ENCODE measurements at regions not wholly inside any gene's neighbourhood (a gene's known extent, or its start where the extent isn't known, plus 50 kb on each side); places are given as distances from the start of the nearest gene placed in this dataset.

DNA sequence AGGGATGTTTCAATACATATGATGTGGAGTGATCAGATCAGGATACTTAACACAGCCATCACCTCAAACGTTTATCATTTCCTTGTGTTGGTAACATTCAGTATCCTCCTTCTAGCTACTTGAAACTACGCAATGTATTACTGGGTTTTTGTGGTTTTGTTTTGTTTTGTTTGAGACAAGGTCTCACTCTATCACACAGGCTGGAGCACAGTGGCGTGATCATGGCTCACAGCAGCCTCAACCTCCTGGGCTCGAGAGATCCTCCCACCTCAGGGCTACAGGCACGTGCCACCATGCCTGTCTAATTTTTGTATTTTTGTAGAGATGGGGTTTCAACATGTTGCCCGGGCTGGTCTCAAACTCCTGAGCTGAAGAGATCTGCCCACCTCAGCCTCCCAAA lies 70.2 kb upstream of the BCL11B start:
- no peak overlapping the region for H3K4me2 ChIP-seq (ENCODE audit: insufficient read depth in 1 of 2, low read depth in 2 of 2, low read length in 2 of 2)
- no peak overlapping the region for H2BK15ac ChIP-seq (ENCODE audit: low read length)
- H3K9ac ChIP-seq (replicated peaks in 1 of 4; ENCODE audit: extremely low read depth in 1 of 4, low read depth in 3 of 4, low read length in 3 of 4) = no peak overlapping the region
- H3K27me3 ChIP-seq (replicated peaks in 1 of 4; ENCODE audit: control insufficient read depth in 3 of 4, extremely low read depth in 1 of 4, insufficient read depth in 3 of 4, low read length in 3 of 4) = no peaks in the 10 kb centered on the region
- no peak for FAIRE-seq
- no peak overlapping the region for H2AK5ac ChIP-seq (ENCODE audit: low read depth, low read length)
- H2BK120ac ChIP-seq (replicated peaks; ENCODE audit: low read depth, low read length) = no peak overlapping the region
- no peak for DNase-seq (ENCODE audit: low read depth in 1 of 2, low spot score in 2 of 2)
- H2BK20ac ChIP-seq (ENCODE audit: low read length) = no peak overlapping the region
- H3K27ac ChIP-seq (ENCODE audit: low read depth, low read length) = no peak overlapping the region
- H2AFZ ChIP-seq (ENCODE audit: low read length) = no peak overlapping the region
- H3K23ac ChIP-seq (ENCODE audit: insufficient read length) = no peak overlapping the region
- H4K5ac ChIP-seq (ENCODE audit: insufficient read length, low read depth, low read length) = no peak overlapping the region
- H2BK5ac ChIP-seq (ENCODE audit: low read depth, low read length) = no peak overlapping the region
- H3K79me1 ChIP-seq (ENCODE audit: low read depth, low read length) = no peaks in the 10 kb centered on the region
- no peak overlapping the region for H3K56ac ChIP-seq (replicated peaks; ENCODE audit: insufficient read length, low read depth, low read length)
- H3K14ac ChIP-seq (ENCODE audit: insufficient read length) = no peak overlapping the region
- H3K79me2 ChIP-seq (ENCODE audit: control insufficient read depth in 1 of 2, insufficient read depth in 2 of 2, low read length in 2 of 2) = no peaks in the 10 kb centered on the region
- H3K9me3 ChIP-seq (ENCODE audit: insufficient read depth in 2 of 2, low read depth in 1 of 2, low read length in 1 of 2) = peaks cover 0 to 4% of the 10 kb centered on the region in 2 experiments; a peak in 1 of 4 replicates
- no peaks in the 10 kb centered on the region for H3K4me1 ChIP-seq (replicated peaks in 1 of 4; ENCODE audit: control insufficient read depth in 3 of 4, insufficient read depth in 4 of 4, low read length in 3 of 4)
- no peak overlapping the region for H4K91ac ChIP-seq (replicated peaks; ENCODE audit: insufficient read length, low read length)
- POLR2A ChIA-PET (ENCODE audit: partially characterized antibody) = no interaction called here
- no peaks in the 10 kb centered on the region for H3K36me3 ChIP-seq (ENCODE audit: control insufficient read depth in 2 of 4, insufficient read depth in 4 of 4, low read length in 3 of 4)
- no peak overlapping the region for H3K18ac ChIP-seq (ENCODE audit: extremely low read depth, low read length)
- CTCF ChIA-PET (ENCODE audit: partially characterized antibody) = interaction anchor here (0.6 to 4.1 kb wide), 11 partner anchors 9 to 1088 kb away, joined by 3 to 17 read pairs (median 4); no protein-coding TSS in a partner anchor
- no peaks in the 10 kb centered on the region for H3K23me2 ChIP-seq (ENCODE audit: low read depth, low read length)
- WGBS, 2 experiments (ENCODE audit: extremely low coverage in 1 of 2, insufficient coverage in 1 of 2, insufficient read length in 1 of 2, insufficient replicate concordance in 2 of 2, low coverage in 1 of 2, low lambda C conversion rate in 2 of 2, missing lambda C conversion rate in 1 of 2) = 92% methylated on average over 6 of the region's 6 CpGs; no CpG with 5 or more reads in 1 of the 2 experiments
- H2BK12ac ChIP-seq (ENCODE audit: low read depth, low read length) = no peak overlapping the region
- H4K8ac ChIP-seq (ENCODE audit: extremely low read depth, insufficient read depth, low read length) = no peak overlapping the region
- no peaks in the 10 kb centered on the region for H4K20me1 ChIP-seq (replicated peaks in 1 of 2; ENCODE audit: control insufficient read depth in 1 of 2, insufficient read depth in 2 of 2, low read length in 2 of 2)
- TF ChIP-seq TCF12 (IDR thresholded peaks at IDR 0.05; ENCODE audit: low read depth, low read length) (no peak), ZNF274 (IDR thresholded peaks at IDR 0.05; ENCODE audit: borderline replicate concordance, extremely low read depth, low read length) (no peak)
- H3K4ac ChIP-seq (replicated peaks; ENCODE audit: insufficient read length, low read depth, low read length) = no peak overlapping the region
- H3K4me3 ChIP-seq (ENCODE audit: extremely low read depth in 1 of 4, insufficient read depth in 2 of 4, low read depth in 3 of 4, low read length in 4 of 4) = no peak overlapping the region
